Nephron progenitor cell (in vitro differentiated cells): ENCODE measurements at regions not wholly inside any gene's neighbourhood (a gene's known extent, or its start where the extent isn't known, plus 50 kb on each side); places are given as distances from the start of the nearest gene placed in this dataset.

Source experiments
- DNase-seq: peaks from one replicate; pipeline ENCODE4 v3.0.0; 2021
- H3K27ac Mint-ChIP-seq: 2 replicates; pipeline ENCODE4 v1.8.0; 2021; ENCODE audit warnings: mild to moderate bottlenecking, moderate library complexity, mixed read lengths
- H3K27me3 Mint-ChIP-seq: 2 replicates; pipeline ENCODE4 v1.8.0; 2021; ENCODE audit warnings: mild to moderate bottlenecking, low read depth, mixed read lengths; ENCODE audit not compliant: poor library complexity
- H3K36me3 Mint-ChIP-seq: 2 replicates; pipeline ENCODE4 v1.8.0; 2021; ENCODE audit warnings: low read depth, mixed read lengths
- H3K4me1 Mint-ChIP-seq: 2 replicates; pipeline ENCODE4 v1.8.0; 2021; ENCODE audit warnings: mixed read lengths
- H3K4me3 Mint-ChIP-seq: 2 replicates; pipeline ENCODE4 v1.8.0; 2021; ENCODE audit warnings: mild to moderate bottlenecking, moderate library complexity, mixed read lengths
- H3K9me3 Mint-ChIP-seq: 2 replicates; pipeline ENCODE4 v1.8.0; 2021; ENCODE audit warnings: mild to moderate bottlenecking, moderate library complexity, mixed read lengths
- TF ChIP-seq, protein P1 (sequence below): fragments of 200-600 bp; sonication (generic); IDR thresholded peaks from 2 replicates; pipeline ENCODE4 v1.5.0; 2021; ENCODE audit warnings: antibody characterized with exemption

DNA sequence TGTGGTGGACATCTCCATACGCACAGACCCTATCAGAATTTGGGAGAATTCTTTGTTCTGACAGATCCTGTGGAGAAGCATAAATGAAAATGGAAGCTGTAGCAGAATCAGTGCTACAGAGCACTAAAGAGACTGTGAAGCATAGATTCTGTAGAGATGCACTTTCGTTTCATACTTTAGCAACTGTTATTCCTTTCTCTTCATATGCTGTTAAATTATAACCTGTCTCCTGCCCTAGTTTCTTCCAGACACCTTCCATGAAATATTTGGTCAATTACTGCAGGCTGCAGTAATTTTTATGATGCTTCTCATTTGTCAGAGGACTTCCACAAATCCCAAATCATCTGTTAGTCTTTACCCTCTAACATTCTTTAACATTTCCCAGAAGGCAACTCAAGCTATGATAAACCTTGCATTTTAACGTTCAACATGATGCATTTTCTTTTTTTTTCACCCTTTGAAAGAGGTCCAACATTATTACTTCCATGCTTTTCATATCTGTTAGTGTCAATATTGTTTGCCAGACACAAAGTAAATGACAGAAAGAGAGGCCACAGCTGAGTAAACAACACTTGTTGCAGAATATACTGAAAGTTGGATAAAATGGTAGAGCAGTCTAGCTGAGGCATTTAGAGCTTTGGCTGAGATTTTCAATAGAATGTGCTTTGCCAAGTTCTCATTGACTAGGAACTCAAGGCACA is 412.7 kb downstream of the LMO7 start:
- Mint-ChIP-seq H3K36me3 (no peaks in the 10 kb centered on the region), H3K27me3 (peaks cover 18% of the 10 kb centered on the region), H3K9me3 (no peaks in the 10 kb centered on the region), H3K4me3 (no peak overlapping the region), H3K27ac (no peak overlapping the region), H3K4me1 (no peaks in the 10 kb centered on the region)
- TF ChIP-seq, protein P1, sequence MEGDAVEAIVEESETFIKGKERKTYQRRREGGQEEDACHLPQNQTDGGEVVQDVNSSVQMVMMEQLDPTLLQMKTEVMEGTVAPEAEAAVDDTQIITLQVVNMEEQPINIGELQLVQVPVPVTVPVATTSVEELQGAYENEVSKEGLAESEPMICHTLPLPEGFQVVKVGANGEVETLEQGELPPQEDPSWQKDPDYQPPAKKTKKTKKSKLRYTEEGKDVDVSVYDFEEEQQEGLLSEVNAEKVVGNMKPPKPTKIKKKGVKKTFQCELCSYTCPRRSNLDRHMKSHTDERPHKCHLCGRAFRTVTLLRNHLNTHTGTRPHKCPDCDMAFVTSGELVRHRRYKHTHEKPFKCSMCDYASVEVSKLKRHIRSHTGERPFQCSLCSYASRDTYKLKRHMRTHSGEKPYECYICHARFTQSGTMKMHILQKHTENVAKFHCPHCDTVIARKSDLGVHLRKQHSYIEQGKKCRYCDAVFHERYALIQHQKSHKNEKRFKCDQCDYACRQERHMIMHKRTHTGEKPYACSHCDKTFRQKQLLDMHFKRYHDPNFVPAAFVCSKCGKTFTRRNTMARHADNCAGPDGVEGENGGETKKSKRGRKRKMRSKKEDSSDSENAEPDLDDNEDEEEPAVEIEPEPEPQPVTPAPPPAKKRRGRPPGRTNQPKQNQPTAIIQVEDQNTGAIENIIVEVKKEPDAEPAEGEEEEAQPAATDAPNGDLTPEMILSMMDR: no peak
- DNase-seq: no peak

DNA sequence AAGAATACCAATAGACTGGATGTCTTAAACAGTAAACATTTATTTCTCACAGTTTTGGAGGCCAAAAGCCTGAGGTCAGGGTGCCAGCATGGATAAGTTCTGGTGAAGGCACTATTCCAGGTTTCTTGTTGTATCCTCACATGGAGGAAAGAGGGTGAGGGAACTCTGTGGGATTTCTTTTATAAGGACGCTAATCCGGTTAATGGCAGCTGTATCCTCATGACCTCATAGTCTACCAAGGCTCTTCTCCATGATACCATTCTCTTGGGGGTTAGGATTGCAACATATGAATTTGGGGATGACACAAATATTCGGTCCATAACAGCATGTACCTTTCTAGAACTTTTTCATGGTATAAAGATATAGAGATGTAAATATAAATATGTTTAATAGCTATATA is 412.0 kb downstream of the LMO7 start:
- no peak overlapping the region for H3K27ac Mint-ChIP-seq
- H3K9me3 Mint-ChIP-seq: no peaks in the 10 kb centered on the region
- H3K36me3 Mint-ChIP-seq: no peaks in the 10 kb centered on the region
- H3K27me3 Mint-ChIP-seq: peaks cover 16% of the 10 kb centered on the region
- no peak overlapping the region for H3K4me3 Mint-ChIP-seq
- H3K4me1 Mint-ChIP-seq: no peaks in the 10 kb centered on the region
- DNase-seq: no peak
- TF ChIP-seq, protein P1: no peak

DNA sequence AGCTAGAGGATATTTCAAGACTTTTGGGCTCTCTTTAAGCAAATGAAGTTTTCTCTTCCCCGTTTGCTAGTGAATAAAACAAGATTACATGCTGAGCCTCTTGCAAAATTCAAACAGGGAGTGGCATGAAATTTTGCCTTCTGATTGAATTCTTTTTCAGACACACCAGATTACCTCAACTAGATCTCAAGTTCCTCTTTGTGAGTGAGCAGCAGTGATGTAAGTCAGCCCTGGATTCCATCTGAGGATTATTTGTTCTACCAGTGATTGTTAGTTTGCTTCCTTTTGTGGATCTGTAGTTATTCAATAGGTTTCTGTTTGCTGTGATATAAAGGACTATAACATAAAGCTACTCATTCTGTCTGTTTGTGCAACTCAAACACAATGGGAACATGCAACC is 407.7 kb downstream of the LMO7 start:
- Mint-ChIP-seq H3K27ac (no peak overlapping the region), H3K36me3 (no peaks in the 10 kb centered on the region), H3K9me3 (no peaks in the 10 kb centered on the region), H3K4me1 (no peaks in the 10 kb centered on the region), H3K27me3 (peaks cover 4% of the 10 kb centered on the region), H3K4me3 (no peak overlapping the region)
- no peak for DNase-seq
- TF ChIP-seq, protein P1: no peak

DNA sequence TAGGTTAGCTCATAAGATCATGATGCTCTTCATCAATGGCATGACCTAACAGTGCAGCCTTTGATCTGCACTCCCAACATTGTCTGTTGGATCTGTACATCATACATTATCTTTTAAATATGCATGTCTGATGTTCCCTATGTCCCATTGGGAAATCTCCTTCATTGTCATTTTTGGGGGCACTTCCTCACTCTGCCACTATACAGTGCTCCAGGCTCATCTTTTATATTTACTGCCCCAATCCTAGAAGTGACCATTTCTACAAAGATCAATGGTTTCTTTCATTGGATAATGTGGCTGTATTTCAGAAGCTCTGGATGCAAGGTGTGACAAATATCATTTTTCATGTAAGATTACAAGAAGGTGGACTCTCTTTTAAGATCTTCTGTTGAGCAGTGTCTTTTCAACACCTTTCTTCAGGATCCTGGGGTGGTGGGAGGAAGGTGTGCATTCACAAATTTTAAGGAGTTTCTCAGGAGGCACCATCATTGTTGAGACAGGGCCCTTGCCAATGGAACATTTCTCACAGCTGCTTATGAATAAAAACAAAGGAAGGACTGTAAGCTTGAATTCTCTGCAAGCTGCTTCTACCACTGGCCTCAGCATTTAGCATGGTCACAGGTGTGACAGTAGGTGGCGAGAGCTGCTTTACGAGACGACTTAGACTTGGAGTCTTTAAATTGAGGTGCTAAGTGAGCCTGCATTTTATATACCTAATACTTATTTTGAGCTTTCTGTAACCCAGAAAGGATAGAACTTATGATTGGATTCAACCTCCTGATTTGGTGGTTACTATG is 403.0 kb downstream of the LMO7 start:
- Mint-ChIP-seq H3K4me3 (no peak overlapping the region), H3K4me1 (no peaks in the 10 kb centered on the region), H3K27me3 (no peaks in the 10 kb centered on the region), H3K36me3 (no peaks in the 10 kb centered on the region), H3K9me3 (no peaks in the 10 kb centered on the region), H3K27ac (no peak overlapping the region)
- TF ChIP-seq, protein P1: no peak
- no peak for DNase-seq

DNA sequence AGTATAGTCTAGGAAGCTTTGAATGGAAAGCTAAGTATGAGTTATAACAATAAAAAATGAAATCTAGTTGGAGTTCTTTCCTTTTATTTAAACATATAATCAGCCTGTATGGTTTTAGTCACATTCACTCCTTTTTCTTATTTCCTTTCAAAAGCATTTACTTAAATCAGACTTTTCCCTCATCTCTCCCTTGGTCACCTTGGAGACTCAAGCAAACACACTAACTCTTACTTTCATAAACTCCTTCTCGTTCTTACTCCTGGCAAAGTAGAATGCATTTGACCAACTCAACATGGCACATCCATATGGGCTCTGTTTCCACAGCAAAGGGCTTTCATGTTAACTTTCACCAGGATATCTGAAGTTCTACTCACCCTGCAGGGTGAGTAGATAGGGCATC is 400.0 kb downstream of the LMO7 start:
- TF ChIP-seq, protein P1: no peak
- H3K9me3 Mint-ChIP-seq: no peaks in the 10 kb centered on the region
- H3K27me3 Mint-ChIP-seq: no peaks in the 10 kb centered on the region
- no peak overlapping the region for H3K4me3 Mint-ChIP-seq
- no peaks in the 10 kb centered on the region for H3K4me1 Mint-ChIP-seq
- H3K36me3 Mint-ChIP-seq: no peaks in the 10 kb centered on the region
- DNase-seq: no peak
- no peak overlapping the region for H3K27ac Mint-ChIP-seq
